GM21515 (cell line): ENCODE measurements at regions not wholly inside any gene's neighbourhood (a gene's known extent, or its start where the extent isn't known, plus 50 kb on each side); places are given as distances from the start of the nearest gene placed in this dataset.

Experiments used
- ATAC-seq: cut with Tn5 transposase; IDR thresholded peaks from one replicate; pipeline ENCODE4 v1.9.1; 2021; ENCODE audit not compliant: unreplicated experiment

- ATAC-seq: no peak
These were observed 61.9 kb upstream of the CIBAR2 start for GRCh38 chr16:85173981-85174751.

GRCh38 chr16:85174871-85175723 is 62.8 kb upstream of the CIBAR2 start:
- no peak for ATAC-seq

GRCh38 chr16:85175724-85176233 is 63.5 kb upstream of the CIBAR2 start:
- no peak for ATAC-seq

GRCh38 chr16:85176541-85177447 is 64.5 kb upstream of the CIBAR2 start:
- no peak for ATAC-seq

GRCh38 chr16:85177448-85177846 is 65.2 kb upstream of the CIBAR2 start:
- ATAC-seq: no peak

- ATAC-seq: no peak
These were observed 65.8 kb upstream of the CIBAR2 start for GRCh38 chr16:85178006-85178591.

GRCh38 chr16:85178596-85178995 is 66.3 kb upstream of the CIBAR2 start:
- ATAC-seq: no peak

GRCh38 chr16:85179344-85180046 is 67.2 kb upstream of the CIBAR2 start:
- no peak for ATAC-seq

- ATAC-seq: no peak
These were observed 68.0 kb upstream of the CIBAR2 start for GRCh38 chr16:85180047-85180826.

GRCh38 chr16:85180827-85181738 is 68.8 kb upstream of the CIBAR2 start:
- no peak for ATAC-seq

GRCh38 chr16:85181739-85182129 is 69.5 kb upstream of the CIBAR2 start:
- ATAC-seq: no peak

- ATAC-seq: no peak
These were observed 70.0 kb upstream of the CIBAR2 start for GRCh38 chr16:85182286-85182685.

- no peak for ATAC-seq
These were observed 70.5 kb upstream of the CIBAR2 start for GRCh38 chr16:85182774-85183173.

- no peak for ATAC-seq
These were observed 71.3 kb upstream of the CIBAR2 start for GRCh38 chr16:85183564-85183963.

GRCh38 chr16:85184404-85184803 is 72.1 kb upstream of the CIBAR2 start:
- no peak for ATAC-seq

- ATAC-seq: no peak
These were observed 73.2 kb upstream of the CIBAR2 start for GRCh38 chr16:85185303-85186100.

- ATAC-seq: no peak
These were observed 74.7 kb upstream of the CIBAR2 start for GRCh38 chr16:85187002-85187401.
